Endothelial cell of umbilical vein (primary cell): ENCODE measurements at regions not wholly inside any gene's neighbourhood (a gene's known extent, or its start where the extent isn't known, plus 50 kb on each side); places are given as distances from the start of the nearest gene placed in this dataset.
A peak's percentile ranks its signal among the peaks of the same experiment; 100 is the strongest.

ENCODE experiments used
- BruUV-seq: library from RNA; stranded (reverse); fragments of 400-500 nt; replicated peaks from 2 replicates; lab custom pipeline; 2021; lab: Mats Ljungman, UMichigan
- CTCF ChIA-PET: fragments of 300-600, 350-600 bp; sonication (Branson Sonifier 250); formaldehyde crosslinking; loops from one replicate; lab custom pipeline; 2021; ENCODE audit warnings: antibody characterized with exemption, inconsistent platforms; lab: Charles Lee
- POLR2A ChIA-PET: fragments of 300-600, 350-600 bp; sonication (Branson Sonifier 250); formaldehyde crosslinking; loops from one replicate; lab custom pipeline; 2021; ENCODE audit warnings: antibody characterized with exemption, inconsistent platforms; lab: Charles Lee
- DNase-seq: peaks from one replicate; pipeline ENCODE4 v3.0.0-alpha.2; 2011; ENCODE audit warnings: low read depth, low spot score
- FAIRE-seq: peaks from 2 replicates; lab custom pipeline; 2011; peaks lifted over from hg19 to GRCh38; lab: Jason Lieb, UNC
- H2AFZ ChIP-seq: 2 replicates; pipeline ENCODE4 v1.6.0; 2012; ENCODE audit warnings: low read depth, low read length, control low read depth, inconsistent platforms
- H3K27ac ChIP-seq: 2 replicates; pipeline ENCODE4 v1.5.1; 2011; ENCODE audit warnings: low read depth, mild to moderate bottlenecking, control low read depth, low read length, moderate library complexity; ENCODE audit not compliant: insufficient read depth
- H3K27me3 ChIP-seq, 2 experiments: 2 replicates each; pipeline versions ENCODE4 v1.6.0 to v1.6.1; 2011; ENCODE audit warnings: low read length in 2 of 2, mixed read lengths in 1 of 2; ENCODE audit not compliant: control insufficient read depth in 2 of 2, insufficient read depth in 2 of 2
- H3K36me3 ChIP-seq, 2 experiments: 2 replicates in 1 of 2; 3 replicates in 1 of 2; pipeline ENCODE4 v1.5.1; 2011; ENCODE audit warnings: low read length in 2 of 2, mild to moderate bottlenecking in 1 of 2, moderate library complexity in 1 of 2; ENCODE audit not compliant: control insufficient read depth in 2 of 2, insufficient read depth in 2 of 2; ENCODE audit errors: extremely low read depth in 1 of 2
- H3K4me1 ChIP-seq: 3 replicates; pipeline ENCODE4 v1.5.1; 2011; ENCODE audit warnings: mild to moderate bottlenecking, low read length; ENCODE audit not compliant: control insufficient read depth, insufficient read depth; ENCODE audit errors: extremely low read depth
- H3K4me2 ChIP-seq: 2 replicates; pipeline ENCODE4 v1.6.1; 2011; ENCODE audit warnings: low read length, control low read depth, mixed read lengths; ENCODE audit not compliant: insufficient read depth
- H3K4me3 ChIP-seq, 3 experiments: fragments of 200-600 bp in 1 of 3; sonication (generic), shearing (Covaris generic) in 1 of 3; replicated peaks in 1 of 3; 2 replicates each; pipeline ENCODE4 v1.5.1; 2011 to 2016; ENCODE audit warnings: control low read depth in 3 of 3, low read length in 3 of 3, mild to moderate bottlenecking in 2 of 3, inconsistent platforms in 1 of 3, low read depth in 1 of 3, moderate library complexity in 1 of 3; ENCODE audit not compliant: insufficient read depth in 1 of 3
- H3K79me2 ChIP-seq: 2 replicates; pipeline ENCODE4 v1.6.0; 2012; ENCODE audit warnings: low read length, inconsistent platforms; ENCODE audit not compliant: control insufficient read depth, insufficient read depth
- H3K9ac ChIP-seq: replicated peaks from 2 replicates; pipeline ENCODE3; 2011; ENCODE audit warnings: low read length, control low read depth; ENCODE audit not compliant: insufficient read depth; ENCODE audit errors: extremely low read depth
- H3K9me1 ChIP-seq: replicated peaks from 3 replicates; pipeline ENCODE4 v1.6.0; 2011; ENCODE audit warnings: mild to moderate bottlenecking, low read length; ENCODE audit not compliant: control insufficient read depth, insufficient read depth; ENCODE audit errors: extremely low read depth
- H3K9me3 ChIP-seq: replicated peaks from 2 replicates; pipeline ENCODE4 v1.5.1; 2012; ENCODE audit warnings: low read length, inconsistent platforms; ENCODE audit not compliant: control insufficient read depth, insufficient read depth
- H4K20me1 ChIP-seq: replicated peaks from 2 replicates; pipeline ENCODE3; 2011; ENCODE audit warnings: mild to moderate bottlenecking, low read length; ENCODE audit not compliant: control insufficient read depth, insufficient read depth; ENCODE audit errors: extremely low read depth
- FOS ChIP-seq: IDR thresholded peaks from 2 replicates; pipeline ENCODE4 v1.6.1; 2011; ENCODE audit warnings: mild to moderate bottlenecking, low read length, moderate library complexity, borderline replicate concordance; ENCODE audit not compliant: insufficient read depth
- GATA2 ChIP-seq: IDR thresholded peaks from 2 replicates; pipeline ENCODE4 v1.7.0; 2011; ENCODE audit warnings: low read depth, mild to moderate bottlenecking, moderate library complexity, mixed read lengths, low read length; ENCODE audit not compliant: insufficient read length, insufficient read depth
- JUN ChIP-seq: IDR thresholded peaks from 2 replicates; pipeline ENCODE4 v1.6.1; 2011; ENCODE audit warnings: borderline replicate concordance, low read depth; ENCODE audit not compliant: insufficient read length, insufficient read depth
- MYC ChIP-seq: IDR thresholded peaks from one replicate; pipeline ENCODE4 v1.6.1; 2011; ENCODE audit warnings: mild to moderate bottlenecking, low read depth, low read length
- POLR2AphosphoS5 ChIP-seq: IDR thresholded peaks from 2 replicates; pipeline ENCODE4 v1.6.1; 2012; ENCODE audit warnings: low read depth, mild to moderate bottlenecking, control low read depth, low read length, moderate library complexity; ENCODE audit not compliant: insufficient read depth
- dilution Hi-C: fragments of 300-500 bp; cut with MboI; formaldehyde crosslinking; loops from one replicate; pipeline ENCODE4 v1.15.0; 2019; ENCODE audit warnings: low sequenced_read_pairs; ENCODE audit not compliant: extremely low pct_ligation_motif_present
- intact Hi-C: fragments of 100-400 bp; cut with micrococcal nuclease; formaldehyde crosslinking; loops from one replicate; pipeline ENCODE4 v1.10.0; 2022
- TF ChIP-seq, protein P1 (sequence below): IDR thresholded peaks from 2 replicates; pipeline ENCODE4 v1.6.1; 2011; ENCODE audit not compliant: insufficient read depth, insufficient read length
- TF ChIP-seq, protein P2 (sequence below), 2 donors: IDR thresholded peaks; 1 replicate in 1 of 2; 2 replicates in 1 of 2; pipeline ENCODE4 v1.5.1; 2011; ENCODE audit warnings: low read length in 2 of 2, mild to moderate bottlenecking in 2 of 2, moderate library complexity in 2 of 2, control low read depth in 1 of 2, inconsistent platforms in 1 of 2, low read depth in 1 of 2; ENCODE audit not compliant: insufficient read depth in 1 of 2; ENCODE audit errors: extremely low read depth in 1 of 2

DNA sequence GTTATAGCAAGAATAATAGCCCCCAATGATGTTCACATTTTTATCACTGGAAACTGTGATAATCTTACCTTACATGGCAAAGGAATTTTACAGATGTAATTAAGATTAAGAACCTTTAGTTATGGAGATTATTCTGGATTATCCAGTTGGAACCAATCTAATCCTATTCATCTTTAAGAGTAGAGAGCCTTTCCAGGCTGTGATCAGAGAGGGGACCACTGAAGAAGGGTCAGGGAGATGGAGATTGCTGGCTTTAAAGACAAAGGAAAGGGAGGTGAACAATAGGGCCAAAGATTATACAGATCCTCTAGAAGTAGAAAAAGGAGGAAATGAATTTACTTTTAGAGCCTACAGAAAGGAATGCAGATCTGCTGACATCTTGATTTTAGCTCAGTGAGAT, 253.5 kb upstream of the GRIN3A start:
- Histone ChIP-seq H3K9me1 (no peaks in the 10 kb centered on the region), H3K27ac (no peak overlapping the region), H3K27me3 (no peaks in the 10 kb centered on the region), H3K4me1 (no peaks in the 10 kb centered on the region), H4K20me1 (no peaks in the 10 kb centered on the region), H3K36me3 (no peaks in the 10 kb centered on the region), H3K4me2 (no peak overlapping the region), H3K4me3 (no peak overlapping the region), H3K9ac (no peak overlapping the region), H3K79me2 (no peaks in the 10 kb centered on the region), H2AFZ (no peak overlapping the region), H3K9me3 (no peaks in the 10 kb centered on the region)
- intact Hi-C loops (no loop called here), dilution Hi-C loops (no loop called here)
- DNase-seq (no peak), FAIRE-seq (no peak)
- POLR2A ChIA-PET, result no interaction called here
- BruUV-seq, result no TSS peak
- TF ChIP-seq MYC (no peak), GATA2 (no peak)
- TF ChIP-seq, protein P1, sequence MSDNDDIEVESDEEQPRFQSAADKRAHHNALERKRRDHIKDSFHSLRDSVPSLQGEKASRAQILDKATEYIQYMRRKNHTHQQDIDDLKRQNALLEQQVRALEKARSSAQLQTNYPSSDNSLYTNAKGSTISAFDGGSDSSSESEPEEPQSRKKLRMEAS, result no peak
- TF ChIP-seq, protein P2, sequence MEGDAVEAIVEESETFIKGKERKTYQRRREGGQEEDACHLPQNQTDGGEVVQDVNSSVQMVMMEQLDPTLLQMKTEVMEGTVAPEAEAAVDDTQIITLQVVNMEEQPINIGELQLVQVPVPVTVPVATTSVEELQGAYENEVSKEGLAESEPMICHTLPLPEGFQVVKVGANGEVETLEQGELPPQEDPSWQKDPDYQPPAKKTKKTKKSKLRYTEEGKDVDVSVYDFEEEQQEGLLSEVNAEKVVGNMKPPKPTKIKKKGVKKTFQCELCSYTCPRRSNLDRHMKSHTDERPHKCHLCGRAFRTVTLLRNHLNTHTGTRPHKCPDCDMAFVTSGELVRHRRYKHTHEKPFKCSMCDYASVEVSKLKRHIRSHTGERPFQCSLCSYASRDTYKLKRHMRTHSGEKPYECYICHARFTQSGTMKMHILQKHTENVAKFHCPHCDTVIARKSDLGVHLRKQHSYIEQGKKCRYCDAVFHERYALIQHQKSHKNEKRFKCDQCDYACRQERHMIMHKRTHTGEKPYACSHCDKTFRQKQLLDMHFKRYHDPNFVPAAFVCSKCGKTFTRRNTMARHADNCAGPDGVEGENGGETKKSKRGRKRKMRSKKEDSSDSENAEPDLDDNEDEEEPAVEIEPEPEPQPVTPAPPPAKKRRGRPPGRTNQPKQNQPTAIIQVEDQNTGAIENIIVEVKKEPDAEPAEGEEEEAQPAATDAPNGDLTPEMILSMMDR (IDR thresholded peaks at IDR 0.05; ENCODE audit: extremely low read depth in 1 of 2, insufficient read depth in 1 of 2, low read depth in 1 of 2, low read length in 2 of 2), result no peak
- CTCF ChIA-PET, result no interaction called here

DNA sequence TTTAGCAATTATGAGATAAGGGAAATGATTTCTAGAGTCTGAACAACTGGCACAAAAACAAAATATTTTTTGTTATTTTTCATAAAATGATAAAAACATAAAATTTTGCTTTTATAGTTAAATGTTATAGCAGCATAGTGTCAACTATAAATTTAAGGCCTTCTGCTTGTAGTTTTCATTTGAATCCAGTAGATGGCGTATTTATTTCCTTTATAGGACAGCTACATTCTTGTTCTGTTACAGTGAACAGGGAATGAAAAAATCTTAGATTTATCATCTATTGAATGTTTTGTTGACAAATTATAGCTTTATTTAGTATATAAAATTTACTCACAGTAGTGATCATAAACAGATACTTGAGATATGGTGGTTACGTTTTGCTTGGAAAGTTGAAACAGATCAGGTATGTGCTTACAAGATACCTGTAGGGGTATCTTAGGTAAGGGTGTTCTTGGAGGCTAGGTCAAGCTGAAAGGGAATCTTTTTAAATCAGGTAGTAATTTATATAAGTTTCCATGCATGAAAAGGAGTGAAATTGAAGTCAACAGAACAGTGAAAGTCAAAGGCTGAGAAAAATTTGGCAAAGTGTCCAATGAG, 239.3 kb upstream of the GRIN3A start:
- CTCF ChIA-PET, result no interaction called here
- no peak overlapping the region for H3K4me3 ChIP-seq
- dilution Hi-C loops (no loop called here), intact Hi-C loops (no loop called here)
- no peaks in the 10 kb centered on the region for H4K20me1 ChIP-seq
- no peaks in the 10 kb centered on the region for H3K36me3 ChIP-seq
- POLR2A ChIA-PET, result no interaction called here
- no peak overlapping the region for H3K4me2 ChIP-seq
- H3K27ac ChIP-seq, result no peak overlapping the region
- no peaks in the 10 kb centered on the region for H3K9me3 ChIP-seq
- TF ChIP-seq FOS (no peak), JUN (no peak), POLR2AphosphoS5 (no peak)
- TF ChIP-seq, protein P2 (IDR thresholded peaks at IDR 0.05; ENCODE audit: extremely low read depth in 1 of 2, insufficient read depth in 1 of 2, low read depth in 1 of 2, low read length in 2 of 2), result peak; percentile 5 to 16
- no peaks in the 10 kb centered on the region for H3K4me1 ChIP-seq
- H3K9me1 ChIP-seq, result no peaks in the 10 kb centered on the region
- DNase-seq, result peak; percentile 3
- no peaks in the 10 kb centered on the region for H3K27me3 ChIP-seq
- peak; percentile 31 for FAIRE-seq
- no peak overlapping the region for H2AFZ ChIP-seq
- no TSS peak for BruUV-seq
- H3K79me2 ChIP-seq, result no peaks in the 10 kb centered on the region
- no peak overlapping the region for H3K9ac ChIP-seq
